ENCODE measurements at regions not wholly inside any gene's neighbourhood (a gene's known extent, or its start where the extent isn't known, plus 50 kb on each side); places are given as distances from the start of the nearest gene placed in this dataset.

DNA sequence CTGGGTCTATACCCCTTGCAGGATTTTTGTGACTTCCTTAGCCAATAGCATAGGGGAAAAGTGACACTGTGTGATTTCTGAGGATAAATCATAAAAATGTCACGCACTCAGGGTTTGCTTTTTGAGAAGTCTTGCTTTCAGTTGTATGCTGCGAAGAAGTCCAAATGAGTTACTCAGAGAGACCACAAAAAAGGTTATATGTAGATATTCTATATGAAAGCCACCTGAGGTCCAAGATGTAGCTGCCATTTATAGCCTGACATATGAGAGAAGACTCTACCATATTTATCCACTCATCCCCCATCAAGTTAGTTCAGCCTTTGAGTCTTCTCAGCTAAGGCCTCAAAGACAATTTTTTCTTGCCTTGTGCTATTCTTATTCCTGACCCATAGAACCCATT is 488.3 kb upstream of the MAP2 start:
- TF ChIP-seq CTCF (conservative IDR thresholded peaks at IDR 0.05; ENCODE audit: low read depth, low read length) (no peak), EZH2 (IDR thresholded peaks at IDR 0.05; ENCODE audit: borderline replicate concordance, low read depth, low read length, poor library complexity, severe bottlenecking) (no peak)

All from A673 (cell line).